Brain microvascular endothelial cell (primary cell): ENCODE measurements at regions not wholly inside any gene's neighbourhood (a gene's known extent, or its start where the extent isn't known, plus 50 kb on each side); places are given as distances from the start of the nearest gene placed in this dataset.

Experiments used
- DNase-seq: peaks from one replicate; pipeline ENCODE4 v3.0.0-alpha.2; 2020
- H3K27ac ChIP-seq: fragments of 250-450 bp; sonication (Bioruptor Pico); 2 replicates; pipeline ENCODE4 v1.5.1; 2020; ENCODE audit warnings: mild to moderate bottlenecking, moderate library complexity
- H3K27me3 ChIP-seq: fragments of 250-450 bp; sonication (Bioruptor Pico); replicated peaks from 2 replicates; pipeline ENCODE4 v1.5.1; 2020; ENCODE audit warnings: mild to moderate bottlenecking
- H3K36me3 ChIP-seq: fragments of 250-450 bp; sonication (Bioruptor Pico); replicated peaks from 2 replicates; pipeline ENCODE4 v1.5.1; 2020; ENCODE audit warnings: mild to moderate bottlenecking
- H3K4me3 ChIP-seq: 2 replicates; pipeline ENCODE4 v1.5.1; 2011; ENCODE audit warnings: low read depth, mild to moderate bottlenecking, control low read depth, low read length, moderate library complexity
- CTCF ChIP-seq: IDR thresholded peaks from 2 replicates; pipeline ENCODE4 v1.5.1; 2011; ENCODE audit warnings: low read depth, mild to moderate bottlenecking, moderate library complexity, low read length, control low read depth, inconsistent platforms; ENCODE audit errors: missing control alignments
- in situ Hi-C: cut with HindIII; loops from 2 replicates; pipeline ENCODE4 v1.10.0; 2017; ENCODE audit warnings: low sequenced_read_pairs, low pct_ligation_motif_present

GRCh38 chr3:165555785-165556184 is 281.4 kb downstream of the BCHE start:
- Histone ChIP-seq H3K36me3 (no peaks in the 10 kb centered on the region), H3K4me3 (no peak overlapping the region), H3K27ac (no peak overlapping the region), H3K27me3 (no peaks in the 10 kb centered on the region)
- no peak for DNase-seq
- in situ Hi-C loops: no loop called here
- TF ChIP-seq CTCF: no peak

- Histone ChIP-seq H3K4me3 (no peak overlapping the region), H3K27ac (no peak overlapping the region), H3K36me3 (no peaks in the 10 kb centered on the region), H3K27me3 (no peaks in the 10 kb centered on the region)
- no peak for TF ChIP-seq CTCF
- DNase-seq: no peak
- in situ Hi-C loops: no loop called here
Observed at GRCh38 chr3:165553371-165553770, 283.9 kb downstream of the BCHE start.

GRCh38 chr3:165549665-165550064 is 287.6 kb downstream of the BCHE start:
- in situ Hi-C loops: no loop called here
- Histone ChIP-seq H3K27ac (no peak overlapping the region), H3K36me3 (no peaks in the 10 kb centered on the region), H3K4me3 (no peak overlapping the region), H3K27me3 (no peaks in the 10 kb centered on the region)
- no peak for DNase-seq
- TF ChIP-seq CTCF: no peak

- H3K27me3 ChIP-seq: no peaks in the 10 kb centered on the region
- DNase-seq: no peak
- in situ Hi-C loops: no loop called here
- no peak overlapping the region for H3K4me3 ChIP-seq
- no peak for TF ChIP-seq CTCF
- H3K36me3 ChIP-seq: no peaks in the 10 kb centered on the region
- H3K27ac ChIP-seq: no peak overlapping the region
Observed at GRCh38 chr3:165549037-165549436, 288.2 kb downstream of the BCHE start.

GRCh38 chr3:165545059-165545458 is 292.2 kb downstream of the BCHE start:
- Histone ChIP-seq H3K27me3 (no peaks in the 10 kb centered on the region), H3K27ac (no peak overlapping the region), H3K36me3 (no peaks in the 10 kb centered on the region), H3K4me3 (no peak overlapping the region)
- TF ChIP-seq CTCF: no peak
- DNase-seq: no peak
- in situ Hi-C loops: no loop called here

- no peak for TF ChIP-seq CTCF
- Histone ChIP-seq H3K36me3 (no peaks in the 10 kb centered on the region), H3K27ac (no peak overlapping the region), H3K27me3 (no peaks in the 10 kb centered on the region), H3K4me3 (no peak overlapping the region)
- no peak for DNase-seq
- in situ Hi-C loops: no loop called here
Observed at GRCh38 chr3:165544432-165544831, 292.8 kb downstream of the BCHE start.
